PFSK-1 (cell line): ENCODE measurements at regions not wholly inside any gene's neighbourhood (a gene's known extent, or its start where the extent isn't known, plus 50 kb on each side); places are given as distances from the start of the nearest gene placed in this dataset.

ENCODE experiments used
- FOXP2 ChIP-seq: optimal IDR thresholded peaks from 2 replicates; pipeline ENCODE3; 2011; ENCODE audit warnings: borderline replicate concordance, control low read depth, inconsistent platforms; ENCODE audit not compliant: insufficient read depth; ENCODE audit errors: extremely low read length, extremely low read depth
- POLR2AphosphoS5 ChIP-seq: IDR thresholded peaks from 2 replicates; pipeline ENCODE4 v1.6.1; 2012; ENCODE audit warnings: low read depth, mild to moderate bottlenecking, control low read depth, low read length, moderate library complexity
- REST ChIP-seq, 2 experiments: IDR thresholded peaks; 2 replicates each; pipeline versions ENCODE4 v1.6.1 to v1.8.0; 2011 to 2012; ENCODE audit warnings: low read depth in 2 of 2, low read length in 2 of 2, control low read depth in 1 of 2, inconsistent platforms in 1 of 2, mild to moderate bottlenecking in 1 of 2, moderate library complexity in 1 of 2; ENCODE audit not compliant: insufficient read depth in 1 of 2
- SIN3A ChIP-seq: IDR thresholded peaks from 2 replicates; pipeline ENCODE4 v1.6.1; 2012; ENCODE audit warnings: mild to moderate bottlenecking, low read length, moderate library complexity, borderline replicate concordance; ENCODE audit not compliant: insufficient read depth
- TAF1 ChIP-seq: IDR thresholded peaks from 2 replicates; pipeline ENCODE4 v1.6.1; 2012; ENCODE audit warnings: low read length, control low read depth, borderline replicate concordance; ENCODE audit not compliant: insufficient read depth

GRCh38 chr3:102617381-102617780, 182.6 kb downstream of the ZPLD1 start:
- TF ChIP-seq POLR2AphosphoS5: no peak
- no peak for TF ChIP-seq REST (IDR thresholded peaks at IDR 0.05; ENCODE audit: insufficient read depth in 1 of 2, low read depth in 2 of 2, low read length in 2 of 2)
- TF ChIP-seq TAF1: no peak
- no peak for TF ChIP-seq SIN3A
- TF ChIP-seq FOXP2: no peak
